GM18498 (cell line): ENCODE measurements at regions not wholly inside any gene's neighbourhood (a gene's known extent, or its start where the extent isn't known, plus 50 kb on each side); places are given as distances from the start of the nearest gene placed in this dataset.

Source experiments
- ATAC-seq: cut with Tn5 transposase; IDR thresholded peaks from one replicate; pipeline ENCODE4 v1.9.1; 2021; ENCODE audit warnings: mild to moderate bottlenecking, moderate library complexity; ENCODE audit not compliant: unreplicated experiment

- no peak for ATAC-seq
Observed at GRCh38 chr1:222301652-222302051, 246.3 kb downstream of the HHIPL2 start.

DNA sequence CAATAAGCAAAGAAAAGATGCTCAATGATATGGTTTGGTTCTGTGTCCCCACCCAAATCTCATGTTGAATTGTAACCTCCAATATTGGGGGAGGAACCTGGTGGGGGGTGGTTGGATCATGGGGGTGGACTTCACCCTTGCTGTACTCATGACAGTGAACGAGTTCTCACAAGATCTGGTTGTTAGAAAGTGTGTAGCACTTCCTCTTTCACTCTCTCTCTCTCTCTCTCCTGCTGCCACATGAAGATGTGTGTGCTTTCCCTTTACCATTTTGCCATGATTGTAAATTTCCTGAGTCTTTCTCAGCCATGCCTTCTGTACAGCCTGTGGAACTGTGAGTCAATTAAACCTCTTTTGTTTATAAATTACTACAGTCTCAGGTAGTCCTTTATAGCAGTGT, 248.4 kb downstream of the HHIPL2 start:
- ATAC-seq: no peak

DNA sequence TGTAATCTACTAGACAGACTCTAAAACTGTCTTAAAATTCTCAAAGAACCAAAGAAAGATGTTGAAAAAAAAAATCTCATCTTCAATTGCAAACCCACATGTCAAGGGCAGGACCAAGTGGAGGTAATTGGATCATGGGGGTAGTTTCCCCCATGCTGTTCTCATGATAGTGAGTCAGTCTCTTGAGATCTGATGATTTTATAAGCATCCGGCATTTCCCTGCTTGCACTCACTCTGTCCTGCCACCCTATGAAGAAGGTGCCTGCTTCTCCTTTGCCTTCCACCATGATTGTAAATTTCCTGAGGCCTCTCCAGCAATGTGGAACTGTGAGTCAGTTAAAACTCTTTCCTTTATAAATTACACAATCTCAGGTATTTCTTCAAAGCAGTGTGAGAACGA, 257.0 kb downstream of the HHIPL2 start:
- no peak for ATAC-seq

GRCh38 chr1:222288053-222288452, 259.9 kb downstream of the HHIPL2 start:
- ATAC-seq: no peak

DNA sequence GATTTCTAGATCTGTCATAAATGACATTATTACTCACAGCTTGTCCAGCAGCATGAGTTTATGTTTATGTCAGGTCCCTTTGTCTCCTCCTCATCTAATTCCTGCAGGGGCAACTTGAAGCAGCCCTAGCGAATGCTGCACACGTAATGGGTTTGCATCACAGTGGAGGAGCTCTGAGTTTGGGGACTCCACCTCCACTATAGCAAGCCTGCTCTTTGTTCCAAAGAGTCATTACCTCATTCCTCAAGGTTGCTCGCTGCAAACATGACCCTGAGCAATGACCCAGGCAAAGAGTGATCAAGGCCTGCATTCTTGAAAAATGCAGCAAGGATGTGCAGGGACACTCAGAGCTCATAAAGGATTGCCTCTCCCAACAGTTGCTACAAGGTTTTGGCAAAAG, 261.9 kb downstream of the HHIPL2 start:
- ATAC-seq: no peak

GRCh38 chr1:222285526-222285925, 262.4 kb downstream of the HHIPL2 start:
- no peak for ATAC-seq

DNA sequence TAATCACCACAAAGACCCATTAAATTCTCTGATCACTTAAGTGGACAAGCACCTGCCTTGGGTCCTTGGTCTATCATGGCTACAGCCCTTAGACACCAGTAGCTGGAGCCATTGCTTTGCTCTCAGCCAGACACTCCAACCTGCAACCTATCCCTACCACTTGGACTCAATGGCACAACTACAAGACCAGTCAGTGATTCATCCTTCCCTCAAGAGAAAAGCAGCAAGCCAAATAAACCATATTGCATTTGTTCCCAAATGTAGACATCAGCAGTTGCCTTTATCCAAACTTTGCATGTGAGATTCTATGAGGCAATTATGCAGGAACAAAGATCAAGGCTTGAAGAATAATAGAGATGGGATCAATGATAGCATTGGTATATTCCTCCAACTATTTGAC, 263.4 kb downstream of the HHIPL2 start:
- ATAC-seq: no peak

- no peak for ATAC-seq
Observed at GRCh38 chr1:222283147-222283768, 264.6 kb downstream of the HHIPL2 start.

DNA sequence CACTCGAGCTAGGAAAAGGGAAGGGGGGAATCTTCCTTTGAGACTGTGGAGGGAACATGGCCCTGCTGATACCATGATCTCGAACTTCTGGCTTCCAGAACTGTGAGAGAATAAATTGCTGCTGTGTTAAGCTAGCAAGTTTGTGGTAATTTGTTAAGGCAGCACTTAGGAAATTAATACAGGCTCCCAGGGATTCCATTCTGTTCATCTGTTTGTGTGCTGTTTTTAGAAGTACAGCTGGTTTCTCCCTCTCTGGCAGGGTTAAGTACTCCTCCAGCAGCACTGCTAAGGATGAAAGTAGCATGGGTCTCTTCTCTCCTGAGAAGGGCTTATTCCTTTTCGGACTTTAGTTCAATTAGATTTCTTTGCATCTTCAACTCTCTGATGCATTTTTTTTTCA, 268.3 kb downstream of the HHIPL2 start:
- ATAC-seq: no peak

GRCh38 chr1:222278501-222278900, 269.4 kb downstream of the HHIPL2 start:
- no peak for ATAC-seq

GRCh38 chr1:222275729-222276465, 272.0 kb downstream of the HHIPL2 start:
- ATAC-seq: no peak

DNA sequence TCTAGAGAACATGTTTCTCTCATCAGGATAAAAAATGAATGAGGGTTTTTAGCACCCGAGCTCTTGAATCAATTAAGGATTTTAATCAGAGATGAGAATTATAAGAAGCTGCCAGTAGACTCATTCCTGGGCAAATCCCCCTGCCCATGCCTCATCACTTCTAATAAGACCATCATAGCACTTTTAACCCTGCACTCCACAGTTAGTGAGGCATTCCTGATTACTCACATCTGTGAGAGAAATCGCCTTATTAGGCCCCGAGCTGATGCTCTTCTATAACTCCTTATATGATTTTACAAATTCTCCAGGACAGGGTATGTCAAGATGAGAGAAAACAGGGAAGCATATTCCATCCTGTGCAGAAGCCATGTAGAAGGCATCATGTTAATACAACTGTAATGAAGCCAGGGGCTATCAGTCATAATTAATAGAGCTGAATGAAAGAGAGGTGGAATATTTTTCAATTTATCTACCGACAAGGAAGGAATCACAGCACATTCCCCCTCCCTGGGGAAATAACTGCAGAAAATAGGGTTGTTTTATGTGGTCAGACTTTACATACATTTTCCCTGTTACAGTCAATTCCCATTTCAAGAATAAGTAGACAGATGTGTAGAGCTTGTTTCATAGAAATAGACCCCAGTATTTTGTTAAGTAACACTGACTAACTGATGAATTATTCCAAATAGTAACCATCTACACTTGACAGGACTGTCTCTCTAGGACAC, 272.7 kb downstream of the HHIPL2 start:
- no peak for ATAC-seq

DNA sequence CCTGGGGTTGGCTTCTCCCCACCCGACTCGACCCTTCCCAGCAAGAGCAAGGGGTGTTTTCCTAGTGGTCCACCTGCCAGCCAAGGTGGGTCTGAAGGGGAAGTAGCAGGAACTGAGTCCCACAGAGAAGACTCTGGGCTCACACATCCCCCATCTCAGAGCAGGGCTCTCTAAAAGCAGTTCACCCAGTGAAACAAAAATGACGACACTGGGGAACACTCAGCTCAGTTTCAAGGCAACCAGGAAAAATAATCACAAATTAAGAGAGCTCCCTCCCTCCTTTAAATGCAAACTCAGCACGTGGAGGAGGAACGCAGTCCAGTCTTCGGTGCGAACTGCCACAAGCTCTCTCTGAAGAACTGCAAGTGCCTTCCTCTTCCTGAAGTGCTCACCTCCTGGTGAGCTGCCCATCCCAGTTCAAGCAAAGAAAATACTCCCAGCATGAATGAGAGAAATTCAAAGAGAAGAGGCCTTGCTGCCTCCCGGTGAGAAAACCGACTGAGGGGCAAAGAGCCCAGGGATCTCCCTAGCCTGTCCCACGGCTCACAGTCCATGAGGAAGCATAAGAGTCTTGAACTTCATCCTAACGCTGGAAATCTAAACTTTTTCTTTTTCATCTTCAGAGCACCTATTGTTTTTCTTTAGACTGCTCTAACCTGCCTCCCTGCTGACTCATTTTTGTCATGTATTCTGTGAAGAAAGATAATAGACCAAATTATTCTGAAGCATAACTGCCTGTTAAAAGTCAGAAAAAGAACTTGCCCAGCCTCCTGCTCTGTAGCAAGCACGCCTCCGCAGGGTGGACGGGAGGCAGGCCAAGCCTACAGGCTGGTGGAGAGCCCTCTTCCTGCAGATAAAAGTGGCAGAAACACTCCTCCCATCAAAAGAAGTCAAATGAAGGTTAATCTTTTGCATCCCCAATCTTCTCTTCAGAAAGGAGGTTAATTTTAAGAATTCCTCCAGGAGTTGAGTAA, 281.4 kb downstream of the HHIPL2 start:
- no peak for ATAC-seq

GRCh38 chr1:222263791-222264190, 284.1 kb downstream of the HHIPL2 start:
- ATAC-seq: no peak

DNA sequence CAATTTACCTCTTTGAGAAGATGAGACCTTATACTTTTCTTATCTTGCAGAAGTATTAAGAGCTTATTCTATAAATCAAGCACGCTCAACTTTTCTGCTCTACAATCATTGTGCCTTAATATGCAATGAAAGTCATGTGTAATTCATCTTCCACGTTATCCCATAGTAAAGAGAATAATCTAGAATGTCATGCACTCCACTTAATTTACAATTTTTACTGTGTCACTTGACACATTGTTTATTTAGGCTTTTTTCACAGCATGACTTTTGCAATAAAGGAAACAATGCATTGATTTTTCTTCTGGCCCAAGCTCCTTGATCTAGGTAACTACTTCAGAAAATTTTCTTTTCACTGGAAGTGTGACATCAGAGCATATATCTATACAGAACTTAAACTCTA, 290.9 kb downstream of the HHIPL2 start:
- ATAC-seq: no peak

DNA sequence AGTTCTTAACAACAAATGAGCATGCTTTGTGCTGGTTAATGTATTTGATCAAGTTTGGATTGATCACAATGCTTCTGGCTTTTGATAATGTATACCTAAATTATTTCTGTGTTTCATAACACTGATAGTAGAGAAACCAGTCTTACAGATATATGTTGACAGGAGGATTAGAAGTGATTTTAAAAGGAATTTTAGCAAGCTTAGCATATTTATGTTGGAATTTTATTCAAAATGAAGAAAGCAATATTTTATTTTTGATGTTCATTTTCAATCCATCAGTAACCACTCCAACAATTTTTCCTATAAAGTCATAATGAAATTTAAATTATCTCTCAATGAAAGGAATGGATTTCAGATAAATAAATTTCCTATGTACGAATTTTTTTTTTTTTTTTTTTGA, 291.8 kb downstream of the HHIPL2 start:
- ATAC-seq: no peak

- no peak for ATAC-seq
Observed at GRCh38 chr1:222252788-222253187, 295.1 kb downstream of the HHIPL2 start.

- no peak for ATAC-seq
Observed at GRCh38 chr1:222251847-222252246, 296.1 kb downstream of the HHIPL2 start.

- no peak for ATAC-seq
Observed at GRCh38 chr1:222250376-222250775, 297.5 kb downstream of the HHIPL2 start.

DNA sequence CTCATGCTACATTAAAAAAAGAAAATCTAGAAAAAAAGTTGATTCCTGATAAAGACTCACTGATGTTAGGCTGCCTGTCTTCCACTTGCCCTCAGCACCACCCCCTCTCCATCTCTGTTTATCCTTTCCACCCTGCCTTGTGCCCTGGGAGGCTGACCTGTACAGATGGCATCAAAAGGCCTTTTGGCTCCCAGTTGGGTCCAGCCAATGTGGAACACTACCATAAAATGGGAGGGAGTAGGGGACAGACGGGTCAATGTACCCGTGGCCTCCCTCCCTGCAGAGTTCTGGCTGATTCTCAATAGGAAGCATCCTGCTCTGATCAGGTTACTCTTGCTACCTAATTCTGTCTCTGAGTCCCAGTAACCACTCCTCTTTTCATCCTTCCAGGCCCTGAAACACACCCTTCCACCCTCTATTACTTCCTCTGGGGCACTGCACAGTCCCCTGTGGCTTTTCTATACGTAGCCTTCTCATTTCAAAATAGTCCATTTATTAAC, 300.0 kb downstream of the HHIPL2 start:
- ATAC-seq: no peak

GRCh38 chr1:222247081-222247480, 300.8 kb downstream of the HHIPL2 start:
- no peak for ATAC-seq
